ENCODE measurements at regions not wholly inside any gene's neighbourhood (a gene's known extent, or its start where the extent isn't known, plus 50 kb on each side); places are given as distances from the start of the nearest gene placed in this dataset.
"Not testable (repeated sequence)": the region's sequence is repeated elsewhere in the genome, so short reads cannot be mapped to it uniquely, and the experiment has no call there.

GRCh38 chr13:56628886-56629285 is 511.8 kb upstream of the PRR20A start:
- not testable (repeated sequence) for TF ChIP-seq CTCF, EP300, POLR2A (IDR thresholded peaks at IDR 0.05)

Measured in stomach (tissue), 4 donors.